Caco-2 (cell line): ENCODE measurements at regions not wholly inside any gene's neighbourhood (a gene's known extent, or its start where the extent isn't known, plus 50 kb on each side); places are given as distances from the start of the nearest gene placed in this dataset.
A peak's percentile ranks its signal among the peaks of the same experiment; 100 is the strongest.

Experiments
- BruUV-seq: library from RNA; stranded (reverse); fragments of 400-500 nt; replicated peaks from 2 replicates; lab custom pipeline; 2021; lab: Mats Ljungman, UMichigan
- CTCF ChIA-PET: fragments of 300-600 bp; sonication (Branson Sonifier 250); formaldehyde crosslinking; loops from one replicate; lab custom pipeline; 2022; ENCODE audit warnings: antibody characterized with exemption; lab: Charles Lee
- POLR2A ChIA-PET: fragments of 300-600 bp; sonication (Branson Sonifier 250); formaldehyde crosslinking; loops from one replicate; lab custom pipeline; 2022; ENCODE audit warnings: antibody characterized with exemption; lab: Charles Lee
- DNase-seq, 2 experiments: peaks; one replicate each; pipeline versions ENCODE4 v3.0.0 to v3.0.0-alpha.2; 2020 to 2022
- H3K27me3 ChIP-seq: replicated peaks from 2 replicates; pipeline ENCODE4 v1.6.0; 2011; ENCODE audit warnings: low read length; ENCODE audit not compliant: control insufficient read depth, insufficient read depth
- H3K36me3 ChIP-seq: 2 replicates; pipeline ENCODE4 v1.5.1; 2011; ENCODE audit warnings: low read length; ENCODE audit not compliant: control insufficient read depth, insufficient read depth
- H3K4me1 ChIP-seq: fragments of 250-450 bp; sonication (Bioruptor Pico); 2 replicates; pipeline ENCODE4 v1.5.1; 2020; ENCODE audit warnings: mild to moderate bottlenecking
- H3K4me3 ChIP-seq: 2 replicates; pipeline ENCODE4 v1.5.1; 2011; ENCODE audit warnings: low read depth, mild to moderate bottlenecking, control low read depth, low read length
- H3K9me3 ChIP-seq: fragments of 250-450 bp; sonication (Bioruptor Pico); 2 replicates; pipeline ENCODE4 v1.5.1; 2020; ENCODE audit warnings: mild to moderate bottlenecking, moderate library complexity
- H3K27ac Mint-ChIP-seq: one replicate; pipeline ENCODE4 v1.8.0; 2022; ENCODE audit warnings: mixed read lengths; ENCODE audit not compliant: unreplicated experiment
- H3K27me3 Mint-ChIP-seq: one replicate; pipeline ENCODE4 v1.8.0; 2022; ENCODE audit warnings: mixed read lengths; ENCODE audit not compliant: insufficient read depth, unreplicated experiment
- H3K36me3 Mint-ChIP-seq: one replicate; pipeline ENCODE4 v1.8.0; 2022; ENCODE audit warnings: mild to moderate bottlenecking, mixed read lengths; ENCODE audit not compliant: insufficient read depth, unreplicated experiment
- H3K4me1 Mint-ChIP-seq: one replicate; pipeline ENCODE4 v1.8.0; 2022; ENCODE audit warnings: low read depth, mixed read lengths; ENCODE audit not compliant: unreplicated experiment
- H3K4me3 Mint-ChIP-seq: one replicate; pipeline ENCODE4 v1.8.0; 2022; ENCODE audit warnings: mild to moderate bottlenecking, moderate library complexity, mixed read lengths; ENCODE audit not compliant: unreplicated experiment
- H3K9me3 Mint-ChIP-seq: one replicate; pipeline ENCODE4 v1.8.0; 2022; ENCODE audit warnings: mixed read lengths; ENCODE audit not compliant: unreplicated experiment
- intact Hi-C: fragments of 100-400 bp; cut with micrococcal nuclease; formaldehyde crosslinking; loops from one replicate; pipeline ENCODE4 v1.10.0; 2022; ENCODE audit not compliant: unreplicated experiment
- TF ChIP-seq, protein P1 (sequence below), 2 experiments: fragments of 200-600 bp in 1 of 2; IDR thresholded peaks; 1 replicate in 1 of 2; 2 replicates in 1 of 2; pipeline versions ENCODE4 v1.5.1 to v1.8.0; 2011 to 2022; ENCODE audit warnings: antibody characterized with exemption in 1 of 2, control low read depth in 1 of 2, inconsistent platforms in 1 of 2, low read depth in 1 of 2, low read length in 1 of 2, mild to moderate bottlenecking in 1 of 2, moderate library complexity in 1 of 2; ENCODE audit not compliant: insufficient read depth in 1 of 2, severe bottlenecking in 1 of 2, unreplicated experiment in 1 of 2

DNA sequence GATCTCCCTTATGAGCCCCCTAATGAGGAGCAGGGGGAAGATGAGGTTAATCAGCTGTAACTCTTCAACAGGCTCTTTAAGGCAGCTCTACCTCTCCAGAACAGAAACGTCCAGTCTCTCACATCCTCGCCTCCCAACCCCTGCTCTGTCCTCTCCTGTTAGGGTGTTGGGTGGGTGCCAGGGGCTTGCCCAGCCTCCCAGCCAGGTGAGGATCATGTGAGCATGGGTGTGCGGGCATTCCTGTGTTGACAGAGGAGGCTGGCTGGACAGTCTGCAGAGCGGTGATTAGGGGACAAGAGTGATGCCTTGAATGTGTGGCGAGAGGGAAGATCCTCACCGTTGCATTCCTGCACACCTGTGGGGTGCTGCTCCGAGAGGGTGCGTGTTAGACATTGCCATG, 51.7 kb downstream of the CCDC180 start:
- Mint-ChIP-seq H3K27me3 (no peaks in the 10 kb centered on the region), H3K9me3 (no peaks in the 10 kb centered on the region), H3K4me3 (no peak overlapping the region), H3K4me1 (peaks cover 38% of the 10 kb centered on the region), H3K27ac (peak overlapping the region; percentile 35), H3K36me3 (peaks cover 11% of the 10 kb centered on the region)
- Histone ChIP-seq H3K4me1 (peaks cover 28% of the 10 kb centered on the region), H3K9me3 (no peaks in the 10 kb centered on the region), H3K4me3 (no peak overlapping the region), H3K27me3 (no peaks in the 10 kb centered on the region), H3K36me3 (no peaks in the 10 kb centered on the region; the same call in 1 of the 2 replicates)
- BruUV-seq = no TSS peak
- ChIA-PET POLR2A (no interaction called here), CTCF (no interaction called here)
- TF ChIP-seq, protein P1, sequence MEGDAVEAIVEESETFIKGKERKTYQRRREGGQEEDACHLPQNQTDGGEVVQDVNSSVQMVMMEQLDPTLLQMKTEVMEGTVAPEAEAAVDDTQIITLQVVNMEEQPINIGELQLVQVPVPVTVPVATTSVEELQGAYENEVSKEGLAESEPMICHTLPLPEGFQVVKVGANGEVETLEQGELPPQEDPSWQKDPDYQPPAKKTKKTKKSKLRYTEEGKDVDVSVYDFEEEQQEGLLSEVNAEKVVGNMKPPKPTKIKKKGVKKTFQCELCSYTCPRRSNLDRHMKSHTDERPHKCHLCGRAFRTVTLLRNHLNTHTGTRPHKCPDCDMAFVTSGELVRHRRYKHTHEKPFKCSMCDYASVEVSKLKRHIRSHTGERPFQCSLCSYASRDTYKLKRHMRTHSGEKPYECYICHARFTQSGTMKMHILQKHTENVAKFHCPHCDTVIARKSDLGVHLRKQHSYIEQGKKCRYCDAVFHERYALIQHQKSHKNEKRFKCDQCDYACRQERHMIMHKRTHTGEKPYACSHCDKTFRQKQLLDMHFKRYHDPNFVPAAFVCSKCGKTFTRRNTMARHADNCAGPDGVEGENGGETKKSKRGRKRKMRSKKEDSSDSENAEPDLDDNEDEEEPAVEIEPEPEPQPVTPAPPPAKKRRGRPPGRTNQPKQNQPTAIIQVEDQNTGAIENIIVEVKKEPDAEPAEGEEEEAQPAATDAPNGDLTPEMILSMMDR (IDR thresholded peaks at IDR 0.05; ENCODE audit: insufficient read depth in 1 of 2, low read depth in 1 of 2, low read length in 1 of 2, severe bottlenecking in 1 of 2, unreplicated experiment in 1 of 2) = no peak
- intact Hi-C loops = loop anchor here (10.0 kb wide), 2 partner anchors 54 to 124 kb away; partner anchors contain the start of gene CCDC180
- no peak for DNase-seq
